ENCODE measurements at regions not wholly inside any gene's neighbourhood (a gene's known extent, or its start where the extent isn't known, plus 50 kb on each side); places are given as distances from the start of the nearest gene placed in this dataset.

DNA sequence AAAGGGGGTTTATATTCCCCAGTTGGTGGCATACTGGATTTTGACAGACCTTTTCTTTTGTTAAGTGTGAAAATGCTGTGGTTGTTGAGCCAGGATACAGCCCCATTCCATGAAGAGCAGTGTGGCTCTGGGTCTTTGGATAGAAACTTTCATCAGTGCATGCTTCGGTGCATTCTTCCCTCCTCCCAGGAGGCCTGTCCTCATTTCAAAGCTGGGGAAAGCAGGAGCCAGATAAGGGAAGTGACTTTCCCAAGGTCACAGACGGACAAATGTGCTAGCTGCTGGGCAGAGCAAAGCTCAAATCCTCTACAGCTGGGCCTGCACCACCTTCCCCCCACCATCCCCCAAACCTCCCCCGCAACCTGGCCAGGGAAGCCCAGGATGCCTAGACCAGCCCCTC is 184.5 kb upstream of the NTM start:
- DNase-seq, result peak; percentile 48
- Histone ChIP-seq H3K27me3 (ENCODE audit: insufficient read depth, low read length, poor library complexity) (no peaks in the 10 kb centered on the region), H2BK120ac (ENCODE audit: low read depth, low read length) (no peak overlapping the region), H3K27ac (ENCODE audit: low read depth, low read length) (no peak overlapping the region), H3K4me2 (ENCODE audit: low read length) (no peak overlapping the region), H2AK5ac (ENCODE audit: low read length) (no peak overlapping the region), H3K56ac (ENCODE audit: low read length) (no peak overlapping the region), H3K4me3 (ENCODE audit: low read length) (no peak overlapping the region), H2BK5ac (ENCODE audit: low read length) (no peak overlapping the region), H3K4me1 (ENCODE audit: control insufficient read depth, low read depth, low read length) (peaks cover 7% of the 10 kb centered on the region), H3K79me1 (ENCODE audit: low read length) (no peaks in the 10 kb centered on the region), H3K18ac (ENCODE audit: low read length) (peak overlapping the region; percentile 42), H3K9ac (ENCODE audit: low read length) (no peak overlapping the region), H2BK15ac (replicated peaks; ENCODE audit: low read depth) (no peak overlapping the region), H3K79me2 (ENCODE audit: control insufficient read depth, insufficient read depth, low read length) (no peaks in the 10 kb centered on the region), H3K23ac (ENCODE audit: low read length) (no peak overlapping the region), H3K4ac (ENCODE audit: low read depth, low read length) (no peak overlapping the region), H4K8ac (ENCODE audit: low read depth, low read length) (no peak overlapping the region), H3K36me3 (ENCODE audit: control insufficient read depth, insufficient read depth, low read length) (no peaks in the 10 kb centered on the region), H4K5ac (ENCODE audit: low read length) (no peak overlapping the region)
- WGBS (ENCODE audit: extremely low coverage, insufficient coverage, low lambda C conversion rate), result no CpG with 5 or more reads among the region's 3 CpGs

DNA sequence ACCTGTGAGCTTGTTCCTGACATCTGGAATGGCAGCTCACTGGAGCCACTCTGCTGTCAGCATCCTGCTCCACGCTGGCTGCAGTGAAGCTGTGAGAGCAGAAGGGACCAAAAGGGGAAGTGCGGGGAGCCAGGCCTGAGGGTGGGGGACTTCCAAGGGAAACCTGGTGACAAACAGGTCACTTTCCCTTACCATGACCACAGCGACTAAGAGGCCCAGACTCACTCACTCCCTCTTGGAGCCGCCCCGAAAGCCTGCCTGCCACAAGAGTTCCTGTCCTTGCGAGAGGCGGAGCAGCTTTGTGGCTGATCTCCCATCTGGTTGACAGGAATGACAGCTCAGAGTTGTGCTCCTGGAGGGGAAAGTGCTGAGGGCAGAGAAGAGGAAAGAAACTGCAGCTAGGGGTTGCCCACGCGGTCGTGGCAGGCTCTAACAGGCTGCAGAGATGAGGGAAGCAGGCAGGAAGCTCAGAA is 183.8 kb upstream of the NTM start:
- H3K56ac ChIP-seq (ENCODE audit: low read length), result no peak overlapping the region
- H3K4ac ChIP-seq (ENCODE audit: low read depth, low read length), result no peak overlapping the region
- DNase-seq, result peak; percentile 74
- H2BK5ac ChIP-seq (ENCODE audit: low read length), result no peak overlapping the region
- H3K9ac ChIP-seq (ENCODE audit: low read length), result no peak overlapping the region
- H3K4me1 ChIP-seq (ENCODE audit: control insufficient read depth, low read depth, low read length), result peaks cover 7% of the 10 kb centered on the region
- no peak overlapping the region for H3K4me3 ChIP-seq (ENCODE audit: low read length)
- no CpG with 5 or more reads among the region's 10 CpGs for WGBS (ENCODE audit: extremely low coverage, insufficient coverage, low lambda C conversion rate)
- H3K79me2 ChIP-seq (ENCODE audit: control insufficient read depth, insufficient read depth, low read length), result no peaks in the 10 kb centered on the region
- H3K23ac ChIP-seq (ENCODE audit: low read length), result no peak overlapping the region
- no peak overlapping the region for H4K8ac ChIP-seq (ENCODE audit: low read depth, low read length)
- no peaks in the 10 kb centered on the region for H3K36me3 ChIP-seq (ENCODE audit: control insufficient read depth, insufficient read depth, low read length)
- no peak overlapping the region for H2BK120ac ChIP-seq (ENCODE audit: low read depth, low read length)
- H2BK15ac ChIP-seq (replicated peaks; ENCODE audit: low read depth), result no peak overlapping the region
- no peak overlapping the region for H2AK5ac ChIP-seq (ENCODE audit: low read length)
- H3K27me3 ChIP-seq (ENCODE audit: insufficient read depth, low read length, poor library complexity), result no peaks in the 10 kb centered on the region
- H3K27ac ChIP-seq (ENCODE audit: low read depth, low read length), result no peak overlapping the region
- H3K79me1 ChIP-seq (ENCODE audit: low read length), result no peaks in the 10 kb centered on the region
- H4K5ac ChIP-seq (ENCODE audit: low read length), result no peak overlapping the region
- no peak overlapping the region for H3K18ac ChIP-seq (ENCODE audit: low read length)
- no peak overlapping the region for H3K4me2 ChIP-seq (ENCODE audit: low read length)

DNA sequence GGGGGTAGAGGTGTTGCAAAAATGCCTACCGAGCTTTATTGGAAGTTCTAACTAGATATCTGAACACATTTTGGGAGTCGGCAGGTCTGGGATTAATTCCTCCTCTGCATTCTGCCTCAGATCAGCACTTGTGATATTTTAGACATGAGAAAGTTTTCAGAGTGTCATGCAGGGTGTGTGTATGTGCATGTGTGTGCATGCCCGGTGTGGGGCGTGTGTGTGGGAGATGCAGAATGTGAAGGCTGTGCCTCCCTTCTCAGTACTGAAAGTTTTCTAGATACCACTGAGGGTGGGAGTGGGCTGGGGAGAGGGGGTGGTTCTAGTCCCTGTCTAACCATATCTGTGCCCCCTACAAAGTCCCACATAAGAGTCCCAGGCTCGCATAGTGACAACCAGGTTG is 180.0 kb upstream of the NTM start:
- Histone ChIP-seq H3K56ac (ENCODE audit: low read length) (no peak overlapping the region), H3K4ac (ENCODE audit: low read depth, low read length) (no peak overlapping the region), H2BK120ac (ENCODE audit: low read depth, low read length) (no peak overlapping the region), H3K4me3 (ENCODE audit: low read length) (no peak overlapping the region), H3K79me1 (ENCODE audit: low read length) (no peaks in the 10 kb centered on the region), H2BK5ac (ENCODE audit: low read length) (no peak overlapping the region), H2AK5ac (ENCODE audit: low read length) (no peak overlapping the region), H2BK15ac (replicated peaks; ENCODE audit: low read depth) (no peak overlapping the region), H4K8ac (ENCODE audit: low read depth, low read length) (no peak overlapping the region), H3K79me2 (ENCODE audit: control insufficient read depth, insufficient read depth, low read length) (no peaks in the 10 kb centered on the region), H3K9ac (ENCODE audit: low read length) (no peak overlapping the region), H3K4me2 (ENCODE audit: low read length) (no peak overlapping the region), H3K23ac (ENCODE audit: low read length) (no peak overlapping the region), H3K27me3 (ENCODE audit: insufficient read depth, low read length, poor library complexity) (no peaks in the 10 kb centered on the region), H3K36me3 (ENCODE audit: control insufficient read depth, insufficient read depth, low read length) (no peaks in the 10 kb centered on the region), H4K5ac (ENCODE audit: low read length) (no peak overlapping the region), H3K27ac (ENCODE audit: low read depth, low read length) (no peak overlapping the region), H3K18ac (ENCODE audit: low read length) (no peak overlapping the region), H3K4me1 (ENCODE audit: control insufficient read depth, low read depth, low read length) (peaks cover 7% of the 10 kb centered on the region)
- WGBS (ENCODE audit: extremely low coverage, insufficient coverage, low lambda C conversion rate), result no CpG with 5 or more reads among the region's 5 CpGs
- DNase-seq, result no peak

DNA sequence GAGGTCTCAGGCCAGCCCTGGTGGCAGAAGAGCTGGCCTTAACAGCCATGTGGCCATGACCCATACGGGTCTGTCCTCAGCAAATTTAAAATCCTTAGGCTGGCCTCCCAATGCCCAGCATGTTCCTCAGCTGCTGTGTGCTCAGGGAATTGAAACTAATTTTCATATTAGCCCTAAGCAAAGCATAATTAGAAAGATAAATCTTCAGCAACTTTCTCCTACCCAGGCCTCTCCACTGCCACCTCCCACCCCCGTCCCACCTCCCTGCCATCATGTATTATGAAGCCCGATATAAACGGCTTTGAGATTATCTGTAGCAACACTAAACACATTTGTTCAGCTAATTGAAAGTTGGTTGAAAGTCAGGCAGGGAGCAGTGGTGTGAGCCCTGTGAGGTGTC is 178.8 kb upstream of the NTM start:
- no peak overlapping the region for H2BK15ac ChIP-seq (replicated peaks; ENCODE audit: low read depth)
- H2AK5ac ChIP-seq (ENCODE audit: low read length), result no peak overlapping the region
- no peak overlapping the region for H3K18ac ChIP-seq (ENCODE audit: low read length)
- WGBS (ENCODE audit: extremely low coverage, insufficient coverage, low lambda C conversion rate), result no CpG with 5 or more reads among the region's 4 CpGs
- H3K4me1 ChIP-seq (ENCODE audit: control insufficient read depth, low read depth, low read length), result peaks cover 2% of the 10 kb centered on the region
- H3K4me2 ChIP-seq (ENCODE audit: low read length), result no peak overlapping the region
- no peak overlapping the region for H2BK5ac ChIP-seq (ENCODE audit: low read length)
- no peak overlapping the region for H4K5ac ChIP-seq (ENCODE audit: low read length)
- no peaks in the 10 kb centered on the region for H3K79me1 ChIP-seq (ENCODE audit: low read length)
- H2BK120ac ChIP-seq (ENCODE audit: low read depth, low read length), result no peak overlapping the region
- H3K4me3 ChIP-seq (ENCODE audit: low read length), result no peak overlapping the region
- no peaks in the 10 kb centered on the region for H3K27me3 ChIP-seq (ENCODE audit: insufficient read depth, low read length, poor library complexity)
- H3K23ac ChIP-seq (ENCODE audit: low read length), result no peak overlapping the region
- H3K27ac ChIP-seq (ENCODE audit: low read depth, low read length), result no peak overlapping the region
- H3K79me2 ChIP-seq (ENCODE audit: control insufficient read depth, insufficient read depth, low read length), result no peaks in the 10 kb centered on the region
- no peak overlapping the region for H3K56ac ChIP-seq (ENCODE audit: low read length)
- H4K8ac ChIP-seq (ENCODE audit: low read depth, low read length), result no peak overlapping the region
- no peaks in the 10 kb centered on the region for H3K36me3 ChIP-seq (ENCODE audit: control insufficient read depth, insufficient read depth, low read length)
- H3K4ac ChIP-seq (ENCODE audit: low read depth, low read length), result no peak overlapping the region
- H3K9ac ChIP-seq (ENCODE audit: low read length), result no peak overlapping the region
- no peak for DNase-seq

DNA sequence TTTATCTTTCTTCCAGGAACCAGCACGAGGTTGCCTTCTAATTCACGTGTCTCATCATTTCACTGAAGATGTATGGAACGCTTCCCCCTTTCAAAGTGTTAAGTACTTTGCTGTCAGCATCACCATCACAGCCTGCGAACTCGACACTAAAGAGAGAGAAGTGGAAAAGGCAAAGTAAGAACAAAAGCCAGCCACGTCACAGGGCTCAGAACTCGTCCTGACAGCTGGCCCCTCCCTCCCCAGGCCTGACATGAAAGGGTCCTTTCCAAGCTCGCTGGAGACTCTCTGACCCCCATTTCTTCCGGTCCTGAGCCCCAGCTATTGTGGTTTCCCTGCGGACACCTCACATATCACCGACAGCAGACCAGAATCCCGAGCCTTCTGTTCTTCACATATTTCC is 177.8 kb upstream of the NTM start:
- no peak overlapping the region for H4K8ac ChIP-seq (ENCODE audit: low read depth, low read length)
- no CpG with 5 or more reads among the region's 12 CpGs for WGBS (ENCODE audit: extremely low coverage, insufficient coverage, low lambda C conversion rate)
- H3K4me2 ChIP-seq (ENCODE audit: low read length), result no peak overlapping the region
- no peak overlapping the region for H3K23ac ChIP-seq (ENCODE audit: low read length)
- no peak for DNase-seq
- no peaks in the 10 kb centered on the region for H3K4me1 ChIP-seq (ENCODE audit: control insufficient read depth, low read depth, low read length)
- no peak overlapping the region for H3K18ac ChIP-seq (ENCODE audit: low read length)
- no peak overlapping the region for H3K27ac ChIP-seq (ENCODE audit: low read depth, low read length)
- no peak overlapping the region for H3K9ac ChIP-seq (ENCODE audit: low read length)
- H4K5ac ChIP-seq (ENCODE audit: low read length), result no peak overlapping the region
- H3K79me2 ChIP-seq (ENCODE audit: control insufficient read depth, insufficient read depth, low read length), result no peaks in the 10 kb centered on the region
- H2BK15ac ChIP-seq (replicated peaks; ENCODE audit: low read depth), result no peak overlapping the region
- H3K56ac ChIP-seq (ENCODE audit: low read length), result no peak overlapping the region
- H3K79me1 ChIP-seq (ENCODE audit: low read length), result no peaks in the 10 kb centered on the region
- no peaks in the 10 kb centered on the region for H3K27me3 ChIP-seq (ENCODE audit: insufficient read depth, low read length, poor library complexity)
- H3K4ac ChIP-seq (ENCODE audit: low read depth, low read length), result no peak overlapping the region
- H2AK5ac ChIP-seq (ENCODE audit: low read length), result no peak overlapping the region
- H3K4me3 ChIP-seq (ENCODE audit: low read length), result no peak overlapping the region
- no peaks in the 10 kb centered on the region for H3K36me3 ChIP-seq (ENCODE audit: control insufficient read depth, insufficient read depth, low read length)
- H2BK5ac ChIP-seq (ENCODE audit: low read length), result no peak overlapping the region
- no peak overlapping the region for H2BK120ac ChIP-seq (ENCODE audit: low read depth, low read length)

DNA sequence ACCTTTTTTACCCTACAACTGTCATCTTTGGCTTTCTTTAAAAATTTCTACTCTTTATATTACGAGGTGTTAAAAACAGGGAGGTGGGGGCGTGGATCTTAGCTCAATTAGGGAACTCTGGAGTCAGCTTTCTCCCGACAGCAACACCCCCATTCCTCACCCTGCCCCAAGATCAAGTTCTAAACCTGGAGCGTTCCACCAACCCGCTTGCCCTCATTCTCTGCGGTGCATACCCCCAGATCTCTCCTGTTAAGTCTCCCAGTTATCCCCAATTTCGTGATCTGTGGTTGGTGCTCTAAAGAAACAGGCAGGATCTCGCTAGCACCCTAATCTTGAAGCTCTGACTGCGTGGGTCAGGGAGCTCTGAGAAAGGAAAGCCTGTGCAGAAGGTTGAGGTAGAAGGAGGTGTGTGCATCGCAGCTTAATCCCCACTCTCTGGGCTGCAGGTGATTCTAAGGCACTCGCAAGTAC is 177.3 kb upstream of the NTM start:
- H2BK120ac ChIP-seq (ENCODE audit: low read depth, low read length), result no peak overlapping the region
- H4K5ac ChIP-seq (ENCODE audit: low read length), result no peak overlapping the region
- WGBS (ENCODE audit: extremely low coverage, insufficient coverage, low lambda C conversion rate), result no CpG with 5 or more reads among the region's 11 CpGs
- no peaks in the 10 kb centered on the region for H3K79me1 ChIP-seq (ENCODE audit: low read length)
- H3K79me2 ChIP-seq (ENCODE audit: control insufficient read depth, insufficient read depth, low read length), result no peaks in the 10 kb centered on the region
- no peak overlapping the region for H2AK5ac ChIP-seq (ENCODE audit: low read length)
- no peak overlapping the region for H2BK5ac ChIP-seq (ENCODE audit: low read length)
- no peak overlapping the region for H3K4ac ChIP-seq (ENCODE audit: low read depth, low read length)
- H4K8ac ChIP-seq (ENCODE audit: low read depth, low read length), result no peak overlapping the region
- H3K4me3 ChIP-seq (ENCODE audit: low read length), result no peak overlapping the region
- H3K9ac ChIP-seq (ENCODE audit: low read length), result no peak overlapping the region
- no peak overlapping the region for H3K27ac ChIP-seq (ENCODE audit: low read depth, low read length)
- DNase-seq, result no peak
- H3K36me3 ChIP-seq (ENCODE audit: control insufficient read depth, insufficient read depth, low read length), result no peaks in the 10 kb centered on the region
- no peak overlapping the region for H3K23ac ChIP-seq (ENCODE audit: low read length)
- H3K56ac ChIP-seq (ENCODE audit: low read length), result no peak overlapping the region
- H3K4me2 ChIP-seq (ENCODE audit: low read length), result no peak overlapping the region
- H3K18ac ChIP-seq (ENCODE audit: low read length), result no peak overlapping the region
- no peaks in the 10 kb centered on the region for H3K27me3 ChIP-seq (ENCODE audit: insufficient read depth, low read length, poor library complexity)
- no peaks in the 10 kb centered on the region for H3K4me1 ChIP-seq (ENCODE audit: control insufficient read depth, low read depth, low read length)
- H2BK15ac ChIP-seq (replicated peaks; ENCODE audit: low read depth), result no peak overlapping the region

Measured in mesendoderm (in vitro differentiated cells).